Panc1 (cell line): ENCODE measurements at regions not wholly inside any gene's neighbourhood (a gene's known extent, or its start where the extent isn't known, plus 50 kb on each side); places are given as distances from the start of the nearest gene placed in this dataset.

ENCODE experiments used
- ATAC-seq: fragments of 200-7000 bp; cut with Tn5 transposase; 2 replicates; pipeline ENCODE4 v1.9.1; 2020; ENCODE audit warnings: mild to moderate bottlenecking, moderate library complexity
- BruUV-seq: library from RNA; stranded (reverse); fragments of 400-500 nt; replicated peaks from 2 replicates; lab custom pipeline; 2021; lab: Mats Ljungman, UMichigan
- CTCF ChIA-PET: fragments of 300-600 bp; sonication (Branson Sonifier 250); formaldehyde crosslinking; loops from one replicate; lab custom pipeline; 2022; ENCODE audit warnings: antibody characterized with exemption; lab: Charles Lee
- POLR2A ChIA-PET: fragments of 300-600 bp; sonication (Branson Sonifier 250); formaldehyde crosslinking; loops from one replicate; lab custom pipeline; 2022; ENCODE audit warnings: antibody characterized with exemption; lab: Charles Lee
- DNase-seq: peaks from one replicate; pipeline ENCODE4 v3.0.0-alpha.2; 2010; ENCODE audit warnings: low read depth, low spot score
- H3K27ac ChIP-seq: 2 replicates; pipeline ENCODE4 v1.5.1; 2011; ENCODE audit warnings: mild to moderate bottlenecking, low read length, inconsistent platforms
- H3K27me3 ChIP-seq: fragments of 200-500 bp; sonication (Bioruptor generic); 2 replicates; pipeline ENCODE4 v1.6.0; 2014; ENCODE audit warnings: low read length, inconsistent platforms; ENCODE audit not compliant: control insufficient read depth, insufficient read depth
- H3K36me3 ChIP-seq: fragments of 200-500 bp; sonication (Bioruptor generic); 2 replicates; pipeline ENCODE4 v1.5.1; 2014; ENCODE audit warnings: inconsistent platforms, mild to moderate bottlenecking, low read length, moderate library complexity; ENCODE audit not compliant: control insufficient read depth, insufficient read depth
- H3K4me1 ChIP-seq: 2 replicates; pipeline ENCODE4 v1.5.1; 2011; ENCODE audit warnings: inconsistent platforms, mild to moderate bottlenecking, low read length, moderate library complexity; ENCODE audit not compliant: control insufficient read depth, insufficient read depth
- H3K4me3 ChIP-seq, 2 experiments: 2 replicates each; pipeline ENCODE4 v1.5.1; 2011 to 2012; ENCODE audit warnings: low read depth in 2 of 2, low read length in 2 of 2, mild to moderate bottlenecking in 2 of 2, inconsistent platforms in 1 of 2, moderate library complexity in 1 of 2
- H3K9me3 ChIP-seq: fragments of 200-500 bp; sonication (Bioruptor generic); 2 replicates; pipeline ENCODE4 v1.5.1; 2014; ENCODE audit warnings: low read depth, mild to moderate bottlenecking, inconsistent platforms, low read length, moderate library complexity; ENCODE audit not compliant: control insufficient read depth, insufficient read depth
- POLR2AphosphoS5 ChIP-seq: IDR thresholded peaks from 2 replicates; pipeline ENCODE4 v1.6.1; 2012; ENCODE audit warnings: mild to moderate bottlenecking, low read depth, low read length, moderate library complexity
- REST ChIP-seq, 2 experiments: IDR thresholded peaks; 2 replicates each; pipeline ENCODE4 v1.6.1; 2011 to 2012; ENCODE audit warnings: low read depth in 2 of 2, control low read depth in 1 of 2, low read length in 1 of 2, mild to moderate bottlenecking in 1 of 2, moderate library complexity in 1 of 2; ENCODE audit not compliant: insufficient read depth in 1 of 2
- SIN3A ChIP-seq: IDR thresholded peaks from 2 replicates; pipeline ENCODE4 v1.6.1; 2012; ENCODE audit warnings: low read depth, mild to moderate bottlenecking, low read length, moderate library complexity, borderline replicate concordance; ENCODE audit not compliant: insufficient read depth
- TCF7L2 ChIP-seq: IDR thresholded peaks from 2 replicates; pipeline ENCODE4 v1.6.1; 2011; ENCODE audit warnings: mild to moderate bottlenecking, low read depth, low read length, inconsistent platforms
- in situ Hi-C: cut with HindIII; loops from 2 replicates; pipeline ENCODE4 v1.10.0; 2016; ENCODE audit warnings: low sequenced_read_pairs, low pct_unique_long_range_greater_than_20kb
- intact Hi-C: fragments of 100-400 bp; cut with micrococcal nuclease; formaldehyde crosslinking; loops from one replicate; pipeline ENCODE4 v1.10.0; 2022; ENCODE audit not compliant: unreplicated experiment
- TF ChIP-seq, protein P1 (sequence below): fragments of 450-650 bp; IDR thresholded peaks from 2 replicates; pipeline ENCODE4 v1.5.1; 2017; ENCODE audit warnings: mild to moderate bottlenecking

GRCh38 chr3:68315546-68315945, 616.8 kb downstream of the TAFA4 start:
- Histone ChIP-seq H3K9me3 (no peaks in the 10 kb centered on the region), H3K4me3 (no peak overlapping the region), H3K36me3 (no peaks in the 10 kb centered on the region), H3K27ac (no peak overlapping the region), H3K4me1 (no peaks in the 10 kb centered on the region), H3K27me3 (no peaks in the 10 kb centered on the region)
- TF ChIP-seq, protein P1, sequence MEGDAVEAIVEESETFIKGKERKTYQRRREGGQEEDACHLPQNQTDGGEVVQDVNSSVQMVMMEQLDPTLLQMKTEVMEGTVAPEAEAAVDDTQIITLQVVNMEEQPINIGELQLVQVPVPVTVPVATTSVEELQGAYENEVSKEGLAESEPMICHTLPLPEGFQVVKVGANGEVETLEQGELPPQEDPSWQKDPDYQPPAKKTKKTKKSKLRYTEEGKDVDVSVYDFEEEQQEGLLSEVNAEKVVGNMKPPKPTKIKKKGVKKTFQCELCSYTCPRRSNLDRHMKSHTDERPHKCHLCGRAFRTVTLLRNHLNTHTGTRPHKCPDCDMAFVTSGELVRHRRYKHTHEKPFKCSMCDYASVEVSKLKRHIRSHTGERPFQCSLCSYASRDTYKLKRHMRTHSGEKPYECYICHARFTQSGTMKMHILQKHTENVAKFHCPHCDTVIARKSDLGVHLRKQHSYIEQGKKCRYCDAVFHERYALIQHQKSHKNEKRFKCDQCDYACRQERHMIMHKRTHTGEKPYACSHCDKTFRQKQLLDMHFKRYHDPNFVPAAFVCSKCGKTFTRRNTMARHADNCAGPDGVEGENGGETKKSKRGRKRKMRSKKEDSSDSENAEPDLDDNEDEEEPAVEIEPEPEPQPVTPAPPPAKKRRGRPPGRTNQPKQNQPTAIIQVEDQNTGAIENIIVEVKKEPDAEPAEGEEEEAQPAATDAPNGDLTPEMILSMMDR = no peak
- TF ChIP-seq TCF7L2 (no peak), SIN3A (no peak), POLR2AphosphoS5 (no peak), REST (IDR thresholded peaks at IDR 0.05; ENCODE audit: insufficient read depth in 1 of 2, low read depth in 2 of 2, low read length in 1 of 2) (no peak)
- ChIA-PET POLR2A (no interaction called here), CTCF (no interaction called here)
- intact Hi-C loops = no loop called here
- DNase-seq (no peak), ATAC-seq (no peak)
- in situ Hi-C loops = no loop called here
- no TSS peak for BruUV-seq

- no peak for TF ChIP-seq SIN3A
- no peak for TF ChIP-seq TCF7L2
- TF ChIP-seq, protein P1 = no peak
- TF ChIP-seq POLR2AphosphoS5 = no peak
- TF ChIP-seq REST (IDR thresholded peaks at IDR 0.05; ENCODE audit: insufficient read depth in 1 of 2, low read depth in 2 of 2, low read length in 1 of 2) = peak; percentile 76 to 77; a peak in 3 of 4 replicates
- ATAC-seq (no peak), DNase-seq (no peak)
- no TSS peak for BruUV-seq
- Histone ChIP-seq H3K27ac (no peak overlapping the region), H3K9me3 (no peaks in the 10 kb centered on the region), H3K27me3 (no peaks in the 10 kb centered on the region), H3K36me3 (no peaks in the 10 kb centered on the region), H3K4me3 (no peak overlapping the region), H3K4me1 (no peaks in the 10 kb centered on the region)
- in situ Hi-C loops (no loop called here), intact Hi-C loops (no loop called here)
- POLR2A ChIA-PET = interaction anchor here (0.7 kb wide), 1 partner anchor 142 kb away, joined by 3 read pairs; no protein-coding TSS in a partner anchor
- CTCF ChIA-PET = no interaction called here
Observed at GRCh38 chr3:68306571-68306970, 625.8 kb downstream of the TAFA4 start.
